Upper lobe of left lung (tissue), 4 donors: ENCODE measurements at regions not wholly inside any gene's neighbourhood (a gene's known extent, or its start where the extent isn't known, plus 50 kb on each side); places are given as distances from the start of the nearest gene placed in this dataset.

Experiments
- CTCF ChIP-seq, 6 experiments: fragments of 450-650 bp in 4 of 6; fragments of 200-600 bp in 2 of 6; sonication (generic) in 2 of 6; IDR thresholded peaks; one replicate each; pipeline ENCODE4 v1.5.1; 2016 to 2019; ENCODE audit warnings: antibody characterized with exemption in 6 of 6
- EP300 ChIP-seq, 4 donors: sonication (generic); formaldehyde crosslinking; IDR thresholded peaks; one replicate each; pipeline ENCODE4 v1.5.1; 2017; ENCODE audit warnings: antibody characterized with exemption in 4 of 4, control low read depth in 2 of 4
- POLR2A ChIP-seq, 4 donors: fragments of 450-650 bp; IDR thresholded peaks; one replicate each; pipeline ENCODE4 v1.5.1; 2016 to 2017; ENCODE audit warnings: antibody characterized with exemption in 4 of 4, mild to moderate bottlenecking in 2 of 4
- POLR2AphosphoS5 ChIP-seq, 2 donors: sonication (generic); formaldehyde crosslinking; IDR thresholded peaks; one replicate each; pipeline ENCODE4 v1.5.1; 2017; ENCODE audit warnings: antibody characterized with exemption in 2 of 2

- TF ChIP-seq CTCF (IDR thresholded peaks at IDR 0.05) (no peak), POLR2A (IDR thresholded peaks at IDR 0.05) (no peak), EP300 (IDR thresholded peaks at IDR 0.05) (no peak), POLR2AphosphoS5 (IDR thresholded peaks at IDR 0.05) (no peak)
These were observed 198.8 kb upstream of the TTC14 start for GRCh38 chr3:180403156-180403555.
